GM12878 (cell line): ENCODE measurements at regions not wholly inside any gene's neighbourhood (a gene's known extent, or its start where the extent isn't known, plus 50 kb on each side); places are given as distances from the start of the nearest gene placed in this dataset.

Experiments
- CBFB ChIP-seq: IDR thresholded peaks from 2 replicates; pipeline ENCODE4 v1.6.1; 2016; ENCODE audit warnings: antibody characterized with exemption, low read depth
- CEBPB ChIP-seq, 2 experiments: fragments of 150-350 bp in 1 of 2; IDR thresholded peaks; 2 replicates each; pipeline ENCODE4 v1.6.1; 2012 to 2014; ENCODE audit warnings: low read depth in 2 of 2, low read length in 2 of 2, borderline replicate concordance in 1 of 2, inconsistent platforms in 1 of 2
- MTA3 ChIP-seq: IDR thresholded peaks from 2 replicates; pipeline ENCODE4 v1.6.1; 2012; ENCODE audit warnings: low read length, inconsistent platforms, borderline replicate concordance
- NFIC ChIP-seq: IDR thresholded peaks from 2 replicates; pipeline ENCODE4 v1.6.1; 2012; ENCODE audit warnings: low read depth, mild to moderate bottlenecking, inconsistent platforms, low read length, moderate library complexity

DNA sequence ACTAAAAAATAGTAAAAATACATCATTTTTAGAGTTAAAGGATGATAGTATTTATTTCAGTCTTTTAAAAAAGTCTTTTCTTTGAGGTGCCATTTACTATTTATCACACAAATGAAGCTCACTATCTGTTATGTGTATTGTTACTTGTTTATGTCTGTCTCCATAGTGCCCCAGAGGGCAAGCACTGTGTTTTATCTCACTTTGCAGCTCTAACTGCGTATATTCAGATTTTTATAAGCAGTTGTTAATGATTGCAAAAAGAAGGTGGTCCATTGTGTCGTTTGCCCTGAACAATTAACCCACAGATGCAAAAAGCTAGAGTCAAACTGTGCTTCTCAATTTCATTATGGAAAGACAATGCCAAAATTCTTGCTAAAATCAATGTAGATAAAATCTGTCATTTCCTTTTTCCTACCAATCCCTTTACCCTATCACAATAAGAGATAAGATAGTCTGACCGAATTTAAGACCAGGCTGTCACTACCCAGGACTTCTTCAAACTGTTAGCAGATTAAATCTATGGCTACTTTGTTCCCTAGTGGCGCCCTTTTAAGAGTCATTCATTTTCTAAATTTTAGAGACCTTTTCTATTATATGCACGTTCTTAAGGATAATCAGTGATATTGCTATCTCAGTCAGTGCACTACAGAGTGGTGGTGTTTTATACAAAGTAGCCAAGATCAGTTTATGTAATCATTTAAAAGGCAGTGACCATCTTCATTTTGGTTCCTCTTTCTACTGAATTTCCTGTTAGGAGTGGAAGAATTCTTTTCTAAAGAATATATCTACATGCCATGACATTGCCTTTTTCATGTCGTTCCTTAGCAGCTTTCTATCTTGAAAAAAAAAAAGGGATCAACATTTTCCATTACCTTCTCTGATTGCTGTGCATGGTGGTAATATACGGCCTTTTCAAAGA lies 133.1 kb upstream of the PRDM1 start:
- TF ChIP-seq NFIC (no peak), CEBPB (IDR thresholded peaks at IDR 0.05; ENCODE audit: borderline replicate concordance in 1 of 2, low read depth in 2 of 2, low read length in 2 of 2) (no peak), MTA3 (no peak), CBFB (no peak)
